Hepatocyte (in vitro differentiated cells): ENCODE measurements at regions not wholly inside any gene's neighbourhood (a gene's known extent, or its start where the extent isn't known, plus 50 kb on each side); places are given as distances from the start of the nearest gene placed in this dataset.
A peak's percentile ranks its signal among the peaks of the same experiment; 100 is the strongest.

Experiments
- DNase-seq: peaks from one replicate; pipeline ENCODE4 v3.0.0-alpha.2; 2016; ENCODE audit warnings: low spot score
- H2AFZ ChIP-seq: fragments of 200-600 bp; sonication (generic); 2 replicates; pipeline ENCODE4 v1.6.0; 2016; ENCODE audit warnings: antibody characterized with exemption, mild to moderate bottlenecking
- H3K27ac ChIP-seq: fragments of 200-600 bp; sonication (generic); 2 replicates; pipeline ENCODE4 v1.5.1; 2016; ENCODE audit warnings: mild to moderate bottlenecking
- H3K27me3 ChIP-seq: fragments of 200-600 bp; sonication (generic); 2 replicates; pipeline ENCODE4 v1.6.1; 2016
- H3K36me3 ChIP-seq: fragments of 200-600 bp; sonication (generic); replicated peaks from 2 replicates; pipeline ENCODE4 v1.5.1; 2016; ENCODE audit warnings: low read depth; ENCODE audit not compliant: insufficient read depth
- H3K4me1 ChIP-seq: fragments of 200-600 bp; sonication (generic); 2 replicates; pipeline ENCODE4 v1.5.1; 2016; ENCODE audit warnings: mild to moderate bottlenecking, moderate library complexity; ENCODE audit not compliant: insufficient read depth
- H3K4me2 ChIP-seq: fragments of 200-600 bp; sonication (generic); 2 replicates; pipeline ENCODE4 v1.6.0; 2016
- H3K4me3 ChIP-seq: fragments of 200-600 bp; sonication (generic); 2 replicates; pipeline ENCODE4 v1.5.1; 2016; ENCODE audit warnings: mild to moderate bottlenecking
- H3K79me2 ChIP-seq: fragments of 200-600 bp; sonication (generic); 2 replicates; pipeline ENCODE4 v1.6.0; 2017; ENCODE audit warnings: mild to moderate bottlenecking
- H3K9me2 ChIP-seq: fragments of 200-600 bp; sonication (generic); replicated peaks from 2 replicates; pipeline ENCODE4 v1.6.0; 2017; ENCODE audit warnings: mild to moderate bottlenecking; ENCODE audit not compliant: insufficient read depth
- H3K9me3 ChIP-seq: fragments of 200-600 bp; sonication (generic); 2 replicates; pipeline ENCODE4 v1.5.1; 2016; ENCODE audit warnings: low read depth, mild to moderate bottlenecking
- H4K20me1 ChIP-seq: fragments of 200-600 bp; sonication (generic); 2 replicates; pipeline ENCODE4 v1.6.0; 2016; ENCODE audit warnings: mild to moderate bottlenecking; ENCODE audit not compliant: insufficient read depth, poor library complexity, severe bottlenecking
- CTCF ChIP-seq: fragments of 200-600 bp; sonication (generic); IDR thresholded peaks from 2 replicates; pipeline ENCODE4 v1.5.1; 2016; ENCODE audit warnings: antibody characterized with exemption, mild to moderate bottlenecking; ENCODE audit not compliant: poor library complexity
- EZH2 ChIP-seq: fragments of 200-600 bp; sonication (generic); IDR thresholded peaks from 2 replicates; pipeline ENCODE4 v1.6.1; 2016; ENCODE audit warnings: antibody characterized with exemption, mild to moderate bottlenecking, borderline replicate concordance
- EZH2phosphoT487 ChIP-seq: fragments of 200-600 bp; sonication (generic); IDR thresholded peaks from one replicate; pipeline ENCODE4 v1.6.1; 2018; ENCODE audit warnings: antibody characterized with exemption, mild to moderate bottlenecking, low read depth, moderate library complexity; ENCODE audit not compliant: unreplicated experiment, severe bottlenecking
- WGBS: methylation state at CpG from one replicate; pipeline ENCODE4 v1.1.6; 2016; ENCODE audit warnings: low lambda C conversion rate; ENCODE audit errors: missing lambda C conversion rate; 5-methylcytosine and 5-hydroxymethylcytosine counted together

GRCh38 chr6:157758516-157759023 is 64.5 kb upstream of the SNX9 start:
- TF ChIP-seq EZH2 = no peak
- no peak for TF ChIP-seq EZH2phosphoT487
- no peak for TF ChIP-seq CTCF
- H2AFZ ChIP-seq = no peak overlapping the region
- H3K4me1 ChIP-seq = peaks cover 27% of the 10 kb centered on the region
- no peak overlapping the region for H3K4me2 ChIP-seq
- no peaks in the 10 kb centered on the region for H3K9me2 ChIP-seq
- H4K20me1 ChIP-seq = no peaks in the 10 kb centered on the region
- no peaks in the 10 kb centered on the region for H3K27me3 ChIP-seq
- H3K79me2 ChIP-seq = no peaks in the 10 kb centered on the region
- whole genome bisulfite sequencing = 98% methylated on average over 7 of the region's 7 CpGs
- no peak for DNase-seq
- H3K36me3 ChIP-seq = no peaks in the 10 kb centered on the region
- H3K4me3 ChIP-seq = no peak overlapping the region
- H3K9me3 ChIP-seq = no peaks in the 10 kb centered on the region
- H3K27ac ChIP-seq = no peak overlapping the region

- DNase-seq = no peak
- Histone ChIP-seq H3K4me2 (no peak overlapping the region), H4K20me1 (no peaks in the 10 kb centered on the region), H3K9me3 (no peaks in the 10 kb centered on the region), H3K9me2 (no peaks in the 10 kb centered on the region), H2AFZ (no peak overlapping the region), H3K27ac (no peak overlapping the region), H3K79me2 (no peaks in the 10 kb centered on the region), H3K36me3 (no peaks in the 10 kb centered on the region), H3K27me3 (no peaks in the 10 kb centered on the region), H3K4me3 (no peak overlapping the region), H3K4me1 (peaks cover 32% of the 10 kb centered on the region)
- TF ChIP-seq CTCF (no peak), EZH2 (no peak), EZH2phosphoT487 (no peak)
- 95% methylated on average over 4 of the region's 4 CpGs for WGBS
Observed at GRCh38 chr6:157759028-157759427, 64.0 kb upstream of the SNX9 start.

GRCh38 chr6:157760137-157760536 is 62.9 kb upstream of the SNX9 start:
- TF ChIP-seq CTCF = no peak
- no peak for TF ChIP-seq EZH2
- TF ChIP-seq EZH2phosphoT487 = no peak
- H3K9me3 ChIP-seq = no peaks in the 10 kb centered on the region
- H3K4me3 ChIP-seq = no peak overlapping the region
- no peaks in the 10 kb centered on the region for H3K27me3 ChIP-seq
- no peak for DNase-seq
- H3K79me2 ChIP-seq = no peaks in the 10 kb centered on the region
- 97% methylated on average over 6 of the region's 6 CpGs for WGBS
- peak overlapping the region; percentile 38 for H3K27ac ChIP-seq
- no peaks in the 10 kb centered on the region for H4K20me1 ChIP-seq
- no peak overlapping the region for H2AFZ ChIP-seq
- H3K9me2 ChIP-seq = no peaks in the 10 kb centered on the region
- no peak overlapping the region for H3K4me2 ChIP-seq
- peaks cover 32% of the 10 kb centered on the region for H3K4me1 ChIP-seq
- no peaks in the 10 kb centered on the region for H3K36me3 ChIP-seq
